Tibial nerve (tissue), 4 donors: ENCODE measurements at regions not wholly inside any gene's neighbourhood (a gene's known extent, or its start where the extent isn't known, plus 50 kb on each side); places are given as distances from the start of the nearest gene placed in this dataset.

Experiments used
- DNase-seq, 2 donors: peaks; one replicate each; pipeline ENCODE4 v3.0.0-alpha.2; 2019; ENCODE audit warnings: low spot score in 2 of 2
- H3K27ac ChIP-seq, 4 donors: fragments of 200-600 bp; sonication (generic) in 3 of 4; one replicate each; pipeline ENCODE4 v1.5.1; 2017 to 2019; ENCODE audit warnings: mild to moderate bottlenecking in 1 of 4
- H3K27me3 ChIP-seq, 2 donors: fragments of 200-600 bp; sonication (generic) in 1 of 2; one replicate each; pipeline versions ENCODE4 v1.5.1 to v1.6.0; 2017 to 2019
- H3K36me3 ChIP-seq, 3 donors: fragments of 200-600 bp; sonication (generic); one replicate each; pipeline ENCODE4 v1.5.1; 2018 to 2019
- H3K4me1 ChIP-seq, 4 donors: fragments of 200-600 bp; sonication (generic) in 3 of 4; one replicate each; pipeline ENCODE4 v1.5.1; 2017 to 2019
- H3K4me3 ChIP-seq, 4 donors: fragments of 200-600 bp; sonication (generic) in 3 of 4; one replicate each; pipeline ENCODE4 v1.5.1; 2017 to 2019; ENCODE audit warnings: mild to moderate bottlenecking in 1 of 4, moderate library complexity in 1 of 4
- H3K9me3 ChIP-seq, 4 donors: fragments of 200-600 bp; sonication (generic) in 3 of 4; one replicate each; pipeline ENCODE4 v1.5.1; 2017 to 2019
- CTCF ChIP-seq, 5 experiments: fragments of 200-600 bp in 3 of 5; fragments of 450-650 bp in 2 of 5; sonication (generic) in 3 of 5; IDR thresholded peaks; one replicate each; pipeline ENCODE4 v1.5.1; 2016 to 2019; ENCODE audit warnings: antibody characterized with exemption in 5 of 5, mild to moderate bottlenecking in 3 of 5, moderate library complexity in 2 of 5
- EP300 ChIP-seq, 2 donors: sonication (generic); formaldehyde crosslinking; IDR thresholded peaks; one replicate each; pipeline ENCODE4 v1.6.1; 2017; ENCODE audit warnings: antibody characterized with exemption in 2 of 2, mild to moderate bottlenecking in 1 of 2
- POLR2A ChIP-seq, 2 donors: fragments of 450-650 bp; IDR thresholded peaks; one replicate each; pipeline ENCODE4 v1.6.1; 2017; ENCODE audit warnings: antibody characterized with exemption in 2 of 2, mild to moderate bottlenecking in 2 of 2, moderate library complexity in 2 of 2
- WGBS, 2 donors: methylation state at CpG; one replicate each; pipeline ENCODE4 v1.1.5; 2018; 5-methylcytosine and 5-hydroxymethylcytosine counted together

GRCh38 chr1:233516732-233517131 lies 97.2 kb upstream of the KCNK1 start:
- H3K27me3 ChIP-seq: no peaks in the 10 kb centered on the region
- H3K4me1 ChIP-seq: no peaks in the 10 kb centered on the region
- no peak for DNase-seq
- no peak overlapping the region for H3K27ac ChIP-seq
- 82% methylated on average over 8 to 9 of the region's 9 CpGs for WGBS, 2 donors
- H3K4me3 ChIP-seq: no peak overlapping the region
- H3K36me3 ChIP-seq: no peaks in the 10 kb centered on the region
- TF ChIP-seq POLR2A (IDR thresholded peaks at IDR 0.05): no peak
- H3K9me3 ChIP-seq: no peaks in the 10 kb centered on the region

GRCh38 chr1:233518344-233518743 lies 95.6 kb upstream of the KCNK1 start:
- Histone ChIP-seq H3K27me3 (no peaks in the 10 kb centered on the region), H3K4me3 (no peak overlapping the region), H3K36me3 (no peaks in the 10 kb centered on the region), H3K27ac (no peak overlapping the region), H3K9me3 (no peaks in the 10 kb centered on the region), H3K4me1 (no peaks in the 10 kb centered on the region)
- WGBS, 2 donors: 61 to 68% methylated on average over 3 of the region's 3 CpGs
- TF ChIP-seq CTCF (IDR thresholded peaks at IDR 0.05) (peak in 1 of 5 experiments; percentile 8), POLR2A (IDR thresholded peaks at IDR 0.05) (no peak)
- DNase-seq: no peak

GRCh38 chr1:233520261-233521191 lies 93.4 kb upstream of the KCNK1 start:
- no peak overlapping the region for H3K4me3 ChIP-seq
- DNase-seq: no peak
- H3K36me3 ChIP-seq: no peaks in the 10 kb centered on the region
- no peak overlapping the region for H3K27ac ChIP-seq
- H3K4me1 ChIP-seq: no peaks in the 10 kb centered on the region
- TF ChIP-seq POLR2A (IDR thresholded peaks at IDR 0.05): no peak
- no peak for TF ChIP-seq CTCF (IDR thresholded peaks at IDR 0.05)
- TF ChIP-seq EP300 (IDR thresholded peaks at IDR 0.05): no peak
- 70 to 71% methylated on average over 8 of the region's 8 CpGs for WGBS, 2 donors
- H3K27me3 ChIP-seq: no peaks in the 10 kb centered on the region
- H3K9me3 ChIP-seq: no peaks in the 10 kb centered on the region

- Histone ChIP-seq H3K27ac (no peak overlapping the region), H3K4me1 (no peaks in the 10 kb centered on the region), H3K9me3 (no peaks in the 10 kb centered on the region), H3K36me3 (no peaks in the 10 kb centered on the region), H3K27me3 (no peaks in the 10 kb centered on the region), H3K4me3 (no peak overlapping the region)
- no peak for DNase-seq
- WGBS, 2 donors: 18 to 24% methylated on average over 2 of the region's 2 CpGs
- TF ChIP-seq EP300 (IDR thresholded peaks at IDR 0.05): no peak
- TF ChIP-seq CTCF (IDR thresholded peaks at IDR 0.05): no peak
- TF ChIP-seq POLR2A (IDR thresholded peaks at IDR 0.05): no peak
Measured at GRCh38 chr1:233523047-233523446, 90.9 kb upstream of the KCNK1 start.

GRCh38 chr1:233527818-233528217 lies 86.1 kb upstream of the KCNK1 start:
- no peaks in the 10 kb centered on the region for H3K27me3 ChIP-seq
- TF ChIP-seq CTCF (IDR thresholded peaks at IDR 0.05) (no peak), POLR2A (IDR thresholded peaks at IDR 0.05) (no peak), EP300 (IDR thresholded peaks at IDR 0.05) (no peak)
- DNase-seq: no peak
- no peaks in the 10 kb centered on the region for H3K36me3 ChIP-seq
- no peak overlapping the region for H3K27ac ChIP-seq
- no peak overlapping the region for H3K4me3 ChIP-seq
- H3K9me3 ChIP-seq: peaks cover 0 to 7% (median 0%) of the 10 kb centered on the region in 4 donors
- H3K4me1 ChIP-seq: no peaks in the 10 kb centered on the region
- WGBS, 2 donors: 58 to 73% methylated on average over 5 of the region's 5 CpGs
